GM12878 (cell line): ENCODE measurements at regions not wholly inside any gene's neighbourhood (a gene's known extent, or its start where the extent isn't known, plus 50 kb on each side); places are given as distances from the start of the nearest gene placed in this dataset.

Source experiments
- ATAC-seq: fragments of 200-7000 bp; cut with Tn5 transposase; 3 replicates; pipeline ENCODE4 v1.9.1; 2020; ENCODE audit warnings: mild to moderate bottlenecking, moderate library complexity
- BruUV-seq: library from RNA; stranded (reverse); fragments of 400-500 nt; replicated peaks from 2 replicates; lab custom pipeline; 2021; lab: Mats Ljungman, UMichigan
- CTCF ChIA-PET: fragments of 300-600 bp; sonication (Branson Sonifier 250); formaldehyde crosslinking; extraction: SDS; loops from one replicate; lab custom pipeline; 2021; ENCODE audit warnings: inconsistent platforms; lab: Yijun Ruan, JAX
- POLR2A ChIA-PET: fragments of 350-600 bp; formaldehyde crosslinking; extraction: SDS; loops from one replicate; lab custom pipeline; 2021; ENCODE audit warnings: inconsistent platforms; lab: Charles Lee
- RAD21 ChIA-PET: fragments of 300-600 bp; sonication (Branson Sonifier 250); formaldehyde crosslinking; loops from one replicate; lab custom pipeline; 2023; ENCODE audit warnings: antibody characterized with exemption; ENCODE audit not compliant: unreplicated experiment; lab: Charles Lee
- SMC1A ChIA-PET: fragments of 300-600 bp; sonication (Branson Sonifier 250); formaldehyde crosslinking; loops from one replicate; lab custom pipeline; 2023; ENCODE audit not compliant: unreplicated experiment, uncharacterized antibody; lab: Charles Lee
- DNase-seq: peaks from one replicate; pipeline ENCODE4 v3.0.0-alpha.2; 2011; ENCODE audit warnings: low read depth, low spot score
- FAIRE-seq: peaks from 3 replicates; lab custom pipeline; 2011; peaks lifted over from hg19 to GRCh38; lab: Jason Lieb, UNC
- H2AFZ ChIP-seq: 2 replicates; pipeline ENCODE4 v1.6.0; 2011; ENCODE audit warnings: low read depth, low read length, control low read depth; ENCODE audit not compliant: control insufficient read depth
- H3K27ac ChIP-seq: 2 replicates; pipeline ENCODE4 v1.5.1; 2011; ENCODE audit warnings: control low read depth; ENCODE audit not compliant: control insufficient read depth, insufficient read depth
- H3K27me3 ChIP-seq, 2 experiments: replicated peaks in 1 of 2; 2 replicates each; pipeline versions ENCODE4 v1.6.0 to v1.6.1; 2011; ENCODE audit warnings: low read length in 1 of 2; ENCODE audit not compliant: control insufficient read depth in 2 of 2, insufficient read depth in 2 of 2
- H3K36me3 ChIP-seq, 2 experiments: 2 replicates each; pipeline ENCODE4 v1.5.1; 2011; ENCODE audit warnings: low read length in 1 of 2; ENCODE audit not compliant: control insufficient read depth in 2 of 2, insufficient read depth in 2 of 2
- H3K4me1 ChIP-seq: 2 replicates; pipeline ENCODE4 v1.6.1; 2011; ENCODE audit warnings: mild to moderate bottlenecking, low read length, moderate library complexity, mixed read lengths; ENCODE audit not compliant: control insufficient read depth, insufficient read depth
- H3K4me2 ChIP-seq: 2 replicates; pipeline ENCODE4 v1.6.0; 2011; ENCODE audit warnings: control low read depth; ENCODE audit not compliant: control insufficient read depth, insufficient read depth
- H3K4me3 ChIP-seq: fragments of 200-600 bp; sonication (generic); 2 replicates; pipeline ENCODE4 v1.5.1; 2016
- H3K79me2 ChIP-seq: 2 replicates; pipeline ENCODE4 v1.6.0; 2011; ENCODE audit warnings: low read length; ENCODE audit not compliant: control insufficient read depth, insufficient read depth
- H3K9ac ChIP-seq: 2 replicates; pipeline ENCODE4 v1.8.0; 2011; ENCODE audit warnings: low read length, control low read depth, mixed read lengths; ENCODE audit not compliant: control insufficient read depth, insufficient read depth
- H3K9me3 ChIP-seq: replicated peaks from 3 replicates; pipeline ENCODE4 v1.5.1; 2011; ENCODE audit warnings: mild to moderate bottlenecking, low read length; ENCODE audit not compliant: control insufficient read depth, insufficient read depth
- H4K20me1 ChIP-seq: 2 replicates; pipeline ENCODE4 v1.6.0; 2011; ENCODE audit not compliant: control insufficient read depth, insufficient read depth
- ATF7 ChIP-seq: fragments of 450-650 bp; IDR thresholded peaks from 2 replicates; pipeline ENCODE4 v1.6.1; 2016; ENCODE audit warnings: low read depth, mild to moderate bottlenecking
- CBFB ChIP-seq: IDR thresholded peaks from 2 replicates; pipeline ENCODE4 v1.6.1; 2016; ENCODE audit warnings: antibody characterized with exemption, low read depth
- CBX3 ChIP-seq: fragments of 200-600 bp; sonication (generic); IDR thresholded peaks from 2 replicates; pipeline ENCODE4 v1.6.1; 2016; ENCODE audit warnings: low read depth, borderline replicate concordance
- FOS ChIP-seq: IDR thresholded peaks from 3 replicates; pipeline ENCODE4 v1.6.1; 2011; ENCODE audit warnings: borderline replicate concordance; ENCODE audit not compliant: insufficient read length; ENCODE audit errors: extremely low read depth
- FOXK2 ChIP-seq: fragments of 450-650 bp; IDR thresholded peaks from 2 replicates; pipeline ENCODE4 v1.6.1; 2017; ENCODE audit warnings: mild to moderate bottlenecking, moderate library complexity
- IKZF2 ChIP-seq, 2 experiments: fragments of 450-650 bp; IDR thresholded peaks; 2 replicates each; pipeline ENCODE4 v1.6.1; 2017; ENCODE audit warnings: mild to moderate bottlenecking in 2 of 2, moderate library complexity in 2 of 2
- PAX5 ChIP-seq: IDR thresholded peaks from 2 replicates; pipeline ENCODE4 v1.6.1; 2011; ENCODE audit warnings: low read depth, low read length, borderline replicate concordance
- PAX8 ChIP-seq: fragments of 450-650 bp; IDR thresholded peaks from 2 replicates; pipeline ENCODE4 v1.6.1; 2017; ENCODE audit warnings: mild to moderate bottlenecking, moderate library complexity
- PML ChIP-seq: IDR thresholded peaks from 2 replicates; pipeline ENCODE4 v1.6.1; 2012; ENCODE audit warnings: low read length, inconsistent platforms
- RBBP5 ChIP-seq: fragments of 200-600 bp; sonication (generic); conservative IDR thresholded peaks from 2 replicates; pipeline ENCODE4 v1.6.1; 2016
- SRF ChIP-seq, 2 experiments: IDR thresholded peaks; 2 replicates each; pipeline ENCODE4 v1.6.1; 2011; ENCODE audit warnings: low read depth in 2 of 2, low read length in 2 of 2, mild to moderate bottlenecking in 1 of 2, moderate library complexity in 1 of 2
- SUPT20H ChIP-seq: IDR thresholded peaks from 2 replicates; pipeline ENCODE4 v1.6.1; 2011; ENCODE audit warnings: low read depth, mild to moderate bottlenecking, low read length, moderate library complexity, borderline replicate concordance; ENCODE audit not compliant: control insufficient read depth
- WRNIP1 ChIP-seq: IDR thresholded peaks from 2 replicates; pipeline ENCODE4 v1.6.1; 2011; ENCODE audit warnings: low read depth, low read length, improper control_type of control experiment, borderline replicate concordance
- WGBS: methylation state at CpG from one replicate; pipeline ENCODE4 v1.1.6; 2016; ENCODE audit warnings: low lambda C conversion rate; ENCODE audit not compliant: insufficient replicate concordance, insufficient coverage; ENCODE audit errors: missing lambda C conversion rate; 5-methylcytosine and 5-hydroxymethylcytosine counted together
- in situ Hi-C: fragments of 300-500 bp; cut with MboI; formaldehyde crosslinking; loops from 9 replicates; pipeline ENCODE4 v1.14.3; 2018; ENCODE audit warnings: mixed read lengths
- intact Hi-C: fragments of 100-400 bp; cut with micrococcal nuclease; formaldehyde crosslinking; loops from one replicate; pipeline ENCODE4 v1.14.2; 2022; ENCODE audit not compliant: unreplicated experiment
- TF ChIP-seq, protein P1 (sequence below): fragments of 450-650 bp; IDR thresholded peaks from 2 replicates; pipeline ENCODE4 v1.6.1; 2017; ENCODE audit warnings: borderline replicate concordance
- TF ChIP-seq, protein P2 (sequence below): fragments of 450-650 bp; IDR thresholded peaks from 2 replicates; pipeline ENCODE4 v1.6.1; 2016; ENCODE audit warnings: mild to moderate bottlenecking
- TF ChIP-seq, protein P3 (sequence below): fragments of 450-650 bp; IDR thresholded peaks from 2 replicates; pipeline ENCODE4 v1.6.1; 2017; ENCODE audit warnings: mild to moderate bottlenecking
- TF ChIP-seq, protein P4 (sequence below): fragments of 450-650 bp; formaldehyde crosslinking; IDR thresholded peaks from 2 replicates; pipeline ENCODE4 v1.4.0; 2020; ENCODE audit warnings: mild to moderate bottlenecking, moderate library complexity

DNA sequence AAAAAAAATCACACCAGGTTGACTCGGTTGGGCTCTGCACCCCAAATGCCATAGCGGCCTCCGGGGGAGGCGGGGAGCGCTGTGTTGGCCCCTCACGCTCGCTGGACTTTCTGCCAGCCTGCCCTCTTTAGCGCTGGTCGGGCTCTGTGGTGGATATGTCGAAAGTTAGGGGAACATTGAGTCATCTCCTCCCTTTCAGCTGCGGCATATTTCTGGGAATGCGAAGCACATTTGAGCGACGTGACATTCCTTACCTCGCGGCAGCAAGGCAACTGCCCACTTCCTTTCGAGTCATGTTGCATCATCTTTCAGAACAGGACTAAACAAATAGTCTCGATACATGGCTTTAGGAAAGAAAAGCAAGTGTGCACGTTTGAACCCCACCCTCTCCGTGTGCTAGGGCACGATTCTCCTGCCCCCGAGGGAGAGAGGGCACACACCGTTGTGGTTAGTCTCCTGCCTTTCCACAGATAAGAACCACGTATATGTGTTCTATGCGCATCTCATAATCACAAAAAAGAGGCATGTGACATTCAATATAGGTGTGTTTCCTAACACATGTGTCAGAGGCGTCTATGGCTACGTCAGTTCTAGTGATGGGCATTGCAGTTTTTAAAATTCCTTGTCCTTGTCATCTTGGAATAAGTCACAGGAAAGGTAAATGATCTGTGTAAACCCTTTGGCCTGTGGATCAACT lies 105.9 kb upstream of the SLC45A1 start:
- Histone ChIP-seq H3K4me1 (no peaks in the 10 kb centered on the region), H3K4me3 (no peak overlapping the region), H3K27ac (no peak overlapping the region), H4K20me1 (no peaks in the 10 kb centered on the region), H3K9me3 (no peaks in the 10 kb centered on the region), H3K36me3 (no peaks in the 10 kb centered on the region), H3K27me3 (no peaks in the 10 kb centered on the region; a peak in 1 of 4 replicates), H3K4me2 (no peak overlapping the region), H3K79me2 (no peaks in the 10 kb centered on the region), H2AFZ (no peak overlapping the region; the same call in 1 of the 2 replicates), H3K9ac (no peak overlapping the region)
- POLR2A ChIA-PET: interaction anchor here (0.7 kb wide), 1 partner anchor 52 kb away, joined by 3 read pairs; no protein-coding TSS in a partner anchor
- RAD21 ChIA-PET: no interaction called here
- 36% methylated on average over 27 of the region's 27 CpGs for WGBS
- no peak for DNase-seq
- CTCF ChIA-PET: interaction anchor here (0.6 kb wide), 1 partner anchor 574 kb away, joined by 4 read pairs; no protein-coding TSS in a partner anchor
- no peak for FAIRE-seq
- intact Hi-C loops (no loop called here), in situ Hi-C loops (no loop called here)
- no peak for ATAC-seq
- SMC1A ChIA-PET: interaction anchor here (0.6 kb wide), 1 partner anchor 61 kb away, joined by 3 read pairs; no protein-coding TSS in a partner anchor
- BruUV-seq: no TSS peak
- TF ChIP-seq IKZF2 (IDR thresholded peaks at IDR 0.05) (no peak), CBX3 (no peak), SRF (IDR thresholded peaks at IDR 0.05; ENCODE audit: low read depth in 2 of 2, low read length in 2 of 2) (no peak), PAX8 (no peak), FOS (no peak), WRNIP1 (no peak), RBBP5 (no peak), PAX5 (no peak), ATF7 (no peak), CBFB (no peak), PML (no peak), FOXK2 (no peak), SUPT20H (no peak)
- TF ChIP-seq, protein P1, sequence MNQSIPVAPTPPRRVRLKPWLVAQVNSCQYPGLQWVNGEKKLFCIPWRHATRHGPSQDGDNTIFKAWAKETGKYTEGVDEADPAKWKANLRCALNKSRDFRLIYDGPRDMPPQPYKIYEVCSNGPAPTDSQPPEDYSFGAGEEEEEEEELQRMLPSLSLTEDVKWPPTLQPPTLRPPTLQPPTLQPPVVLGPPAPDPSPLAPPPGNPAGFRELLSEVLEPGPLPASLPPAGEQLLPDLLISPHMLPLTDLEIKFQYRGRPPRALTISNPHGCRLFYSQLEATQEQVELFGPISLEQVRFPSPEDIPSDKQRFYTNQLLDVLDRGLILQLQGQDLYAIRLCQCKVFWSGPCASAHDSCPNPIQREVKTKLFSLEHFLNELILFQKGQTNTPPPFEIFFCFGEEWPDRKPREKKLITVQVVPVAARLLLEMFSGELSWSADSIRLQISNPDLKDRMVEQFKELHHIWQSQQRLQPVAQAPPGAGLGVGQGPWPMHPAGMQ: no peak
- TF ChIP-seq, protein P2, sequence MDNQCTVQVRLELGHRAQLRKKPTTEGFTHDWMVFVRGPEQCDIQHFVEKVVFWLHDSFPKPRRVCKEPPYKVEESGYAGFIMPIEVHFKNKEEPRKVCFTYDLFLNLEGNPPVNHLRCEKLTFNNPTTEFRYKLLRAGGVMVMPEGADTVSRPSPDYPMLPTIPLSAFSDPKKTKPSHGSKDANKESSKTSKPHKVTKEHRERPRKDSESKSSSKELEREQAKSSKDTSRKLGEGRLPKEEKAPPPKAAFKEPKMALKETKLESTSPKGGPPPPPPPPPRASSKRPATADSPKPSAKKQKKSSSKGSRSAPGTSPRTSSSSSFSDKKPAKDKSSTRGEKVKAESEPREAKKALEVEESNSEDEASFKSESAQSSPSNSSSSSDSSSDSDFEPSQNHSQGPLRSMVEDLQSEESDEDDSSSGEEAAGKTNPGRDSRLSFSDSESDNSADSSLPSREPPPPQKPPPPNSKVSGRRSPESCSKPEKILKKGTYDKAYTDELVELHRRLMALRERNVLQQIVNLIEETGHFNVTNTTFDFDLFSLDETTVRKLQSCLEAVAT: no peak
- TF ChIP-seq, protein P3, sequence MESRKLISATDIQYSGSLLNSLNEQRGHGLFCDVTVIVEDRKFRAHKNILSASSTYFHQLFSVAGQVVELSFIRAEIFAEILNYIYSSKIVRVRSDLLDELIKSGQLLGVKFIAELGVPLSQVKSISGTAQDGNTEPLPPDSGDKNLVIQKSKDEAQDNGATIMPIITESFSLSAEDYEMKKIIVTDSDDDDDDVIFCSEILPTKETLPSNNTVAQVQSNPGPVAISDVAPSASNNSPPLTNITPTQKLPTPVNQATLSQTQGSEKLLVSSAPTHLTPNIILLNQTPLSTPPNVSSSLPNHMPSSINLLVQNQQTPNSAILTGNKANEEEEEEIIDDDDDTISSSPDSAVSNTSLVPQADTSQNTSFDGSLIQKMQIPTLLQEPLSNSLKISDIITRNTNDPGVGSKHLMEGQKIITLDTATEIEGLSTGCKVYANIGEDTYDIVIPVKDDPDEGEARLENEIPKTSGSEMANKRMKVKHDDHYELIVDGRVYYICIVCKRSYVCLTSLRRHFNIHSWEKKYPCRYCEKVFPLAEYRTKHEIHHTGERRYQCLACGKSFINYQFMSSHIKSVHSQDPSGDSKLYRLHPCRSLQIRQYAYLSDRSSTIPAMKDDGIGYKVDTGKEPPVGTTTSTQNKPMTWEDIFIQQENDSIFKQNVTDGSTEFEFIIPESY: no peak
- TF ChIP-seq, protein P4, sequence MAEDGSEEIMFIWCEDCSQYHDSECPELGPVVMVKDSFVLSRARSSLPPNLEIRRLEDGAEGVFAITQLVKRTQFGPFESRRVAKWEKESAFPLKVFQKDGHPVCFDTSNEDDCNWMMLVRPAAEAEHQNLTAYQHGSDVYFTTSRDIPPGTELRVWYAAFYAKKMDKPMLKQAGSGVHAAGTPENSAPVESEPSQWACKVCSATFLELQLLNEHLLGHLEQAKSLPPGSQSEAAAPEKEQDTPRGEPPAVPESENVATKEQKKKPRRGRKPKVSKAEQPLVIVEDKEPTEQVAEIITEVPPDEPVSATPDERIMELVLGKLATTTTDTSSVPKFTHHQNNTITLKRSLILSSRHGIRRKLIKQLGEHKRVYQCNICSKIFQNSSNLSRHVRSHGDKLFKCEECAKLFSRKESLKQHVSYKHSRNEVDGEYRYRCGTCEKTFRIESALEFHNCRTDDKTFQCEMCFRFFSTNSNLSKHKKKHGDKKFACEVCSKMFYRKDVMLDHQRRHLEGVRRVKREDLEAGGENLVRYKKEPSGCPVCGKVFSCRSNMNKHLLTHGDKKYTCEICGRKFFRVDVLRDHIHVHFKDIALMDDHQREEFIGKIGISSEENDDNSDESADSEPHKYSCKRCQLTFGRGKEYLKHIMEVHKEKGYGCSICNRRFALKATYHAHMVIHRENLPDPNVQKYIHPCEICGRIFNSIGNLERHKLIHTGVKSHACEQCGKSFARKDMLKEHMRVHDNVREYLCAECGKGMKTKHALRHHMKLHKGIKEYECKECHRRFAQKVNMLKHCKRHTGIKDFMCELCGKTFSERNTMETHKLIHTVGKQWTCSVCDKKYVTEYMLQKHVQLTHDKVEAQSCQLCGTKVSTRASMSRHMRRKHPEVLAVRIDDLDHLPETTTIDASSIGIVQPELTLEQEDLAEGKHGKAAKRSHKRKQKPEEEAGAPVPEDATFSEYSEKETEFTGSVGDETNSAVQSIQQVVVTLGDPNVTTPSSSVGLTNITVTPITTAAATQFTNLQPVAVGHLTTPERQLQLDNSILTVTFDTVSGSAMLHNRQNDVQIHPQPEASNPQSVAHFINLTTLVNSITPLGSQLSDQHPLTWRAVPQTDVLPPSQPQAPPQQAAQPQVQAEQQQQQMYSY (CRISPR knock-in tag): no peak
